Activated T-helper 9 cell treated with anti-CD3 and anti-CD28 coated beads, Interleukin-2, amount 50 U/mL, for 16 hours (primary cell): ENCODE measurements at regions not wholly inside any gene's neighbourhood (a gene's known extent, or its start where the extent isn't known, plus 50 kb on each side); places are given as distances from the start of the nearest gene placed in this dataset.
"Not testable (repeated sequence)": the region's sequence is repeated elsewhere in the genome, so short reads cannot be mapped to it uniquely, and the experiment has no call there.

Source experiments
- DNase-seq: peaks from one replicate; pipeline ENCODE4 v3.0.0-alpha.2; 2020; ENCODE audit warnings: low read depth

GRCh38 chr3:101996832-101997231, 147.5 kb downstream of the NFKBIZ start:
- no peak for DNase-seq

GRCh38 chr3:101998256-101998926, 149.1 kb downstream of the NFKBIZ start:
- DNase-seq = no peak

GRCh38 chr3:101999177-101999779, 150.0 kb downstream of the NFKBIZ start:
- no peak for DNase-seq

GRCh38 chr3:102000620-102001209, 151.4 kb downstream of the NFKBIZ start:
- no peak for DNase-seq

- DNase-seq = no peak
These were observed 152.7 kb downstream of the NFKBIZ start for GRCh38 chr3:102002056-102002455.

- no peak for DNase-seq
These were observed 155.2 kb downstream of the NFKBIZ start for GRCh38 chr3:102004561-102004960.

- DNase-seq = no peak
These were observed 156.2 kb downstream of the NFKBIZ start for GRCh38 chr3:102005551-102005950.

GRCh38 chr3:102006812-102007485, 157.6 kb downstream of the NFKBIZ start:
- no peak for DNase-seq

- not testable (repeated sequence) for DNase-seq
These were observed 159.1 kb downstream of the NFKBIZ start for GRCh38 chr3:102008436-102008835.

- no peak for DNase-seq
These were observed 167.1 kb downstream of the NFKBIZ start for GRCh38 chr3:102016417-102016816.

GRCh38 chr3:102017784-102018183, 168.5 kb downstream of the NFKBIZ start:
- no peak for DNase-seq

GRCh38 chr3:102018551-102018950, 169.2 kb downstream of the NFKBIZ start:
- DNase-seq = no peak

GRCh38 chr3:102020735-102021134, 171.4 kb downstream of the NFKBIZ start:
- no peak for DNase-seq

GRCh38 chr3:102024270-102024904, 175.1 kb downstream of the NFKBIZ start:
- no peak for DNase-seq

GRCh38 chr3:102025606-102026270, 176.4 kb downstream of the NFKBIZ start:
- no peak for DNase-seq

- DNase-seq = no peak
These were observed 177.3 kb downstream of the NFKBIZ start for GRCh38 chr3:102026656-102027055.

- no peak for DNase-seq
These were observed 181.3 kb downstream of the NFKBIZ start for GRCh38 chr3:102030661-102031060.

GRCh38 chr3:102031834-102032233, 182.5 kb downstream of the NFKBIZ start:
- no peak for DNase-seq

GRCh38 chr3:102032491-102033383, 183.4 kb downstream of the NFKBIZ start:
- no peak for DNase-seq

- no peak for DNase-seq
These were observed 185.5 kb downstream of the NFKBIZ start for GRCh38 chr3:102034639-102035451.
